ENCODE measurements at regions not wholly inside any gene's neighbourhood (a gene's known extent, or its start where the extent isn't known, plus 50 kb on each side); places are given as distances from the start of the nearest gene placed in this dataset.

- TF ChIP-seq CTCF (conservative IDR thresholded peaks at IDR 0.05) (no peak), EZH2 (IDR thresholded peaks at IDR 0.05; ENCODE audit: low read depth) (no peak)
Observed at GRCh38 chr1:194419721-194420120, 1233.3 kb upstream of the B3GALT2 start.

Measured in PC-9 (cell line).